ENCODE measurements at regions not wholly inside any gene's neighbourhood (a gene's known extent, or its start where the extent isn't known, plus 50 kb on each side); places are given as distances from the start of the nearest gene placed in this dataset.

- Mint-ChIP-seq H3K4me1 (ENCODE audit: low read depth, unreplicated experiment) (peaks cover 8% of the 10 kb centered on the region), H3K36me3 (ENCODE audit: insufficient read depth, unreplicated experiment) (no peaks in the 10 kb centered on the region), H3K27me3 (ENCODE audit: unreplicated experiment) (no peaks in the 10 kb centered on the region), H3K9me3 (ENCODE audit: low read depth, unreplicated experiment) (peaks cover 2% of the 10 kb centered on the region), H3K4me3 (ENCODE audit: low read depth, unreplicated experiment) (no peak overlapping the region), H3K27ac (ENCODE audit: unreplicated experiment) (no peak overlapping the region)
- CTCF ChIA-PET, result no interaction called here
- intact Hi-C loops (cut with micrococcal nuclease; ENCODE audit: unreplicated experiment), result loop anchor here (1.0 to 10.0 kb wide), 6 partner anchors 67 to 1693 kb away; partner anchors contain the start of genes MANEA and NDUFAF4
- TF ChIP-seq CTCF (IDR thresholded peaks at IDR 0.05; ENCODE audit: unreplicated experiment), result no peak
- DNase-seq, result no peak
- no TSS peak for BruUV-seq (replicated peaks)
Observed at GRCh38 chr6:95364016-95364604, 213.2 kb upstream of the MANEA start.

DNA sequence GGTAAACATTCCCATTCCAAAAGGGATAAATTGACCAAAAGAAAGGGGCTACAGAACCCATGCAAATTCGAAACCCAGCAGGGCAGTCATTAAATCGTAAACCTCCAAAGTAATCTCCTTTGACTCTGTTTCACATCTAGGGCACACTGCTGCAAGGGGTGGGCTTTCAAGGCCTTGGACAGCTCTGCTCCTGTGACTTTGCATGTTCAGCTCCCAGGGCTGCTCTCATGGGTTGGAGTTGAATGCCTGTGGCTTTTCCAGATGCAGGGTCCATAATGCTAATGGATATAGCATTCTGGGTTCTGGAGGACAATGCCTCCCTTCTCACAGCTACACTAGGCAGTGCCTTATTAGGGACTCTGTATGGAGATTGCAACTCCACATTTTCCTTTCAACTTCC is 211.9 kb upstream of the MANEA start:
- Mint-ChIP-seq H3K36me3 (ENCODE audit: insufficient read depth, unreplicated experiment) (no peaks in the 10 kb centered on the region), H3K27me3 (ENCODE audit: unreplicated experiment) (no peaks in the 10 kb centered on the region), H3K9me3 (ENCODE audit: low read depth, unreplicated experiment) (peaks cover 2% of the 10 kb centered on the region), H3K4me1 (ENCODE audit: low read depth, unreplicated experiment) (peaks cover 8% of the 10 kb centered on the region), H3K4me3 (ENCODE audit: low read depth, unreplicated experiment) (no peak overlapping the region), H3K27ac (ENCODE audit: unreplicated experiment) (no peak overlapping the region)
- DNase-seq, result no peak
- intact Hi-C loops (cut with micrococcal nuclease; ENCODE audit: unreplicated experiment), result loop anchor here (2.0 to 10.0 kb wide), 3 partner anchors 209 to 1529 kb away; partner anchors contain the start of genes MANEA and NDUFAF4
- CTCF ChIA-PET, result no interaction called here
- BruUV-seq (replicated peaks), result no TSS peak
- no peak for TF ChIP-seq CTCF (IDR thresholded peaks at IDR 0.05; ENCODE audit: unreplicated experiment)

DNA sequence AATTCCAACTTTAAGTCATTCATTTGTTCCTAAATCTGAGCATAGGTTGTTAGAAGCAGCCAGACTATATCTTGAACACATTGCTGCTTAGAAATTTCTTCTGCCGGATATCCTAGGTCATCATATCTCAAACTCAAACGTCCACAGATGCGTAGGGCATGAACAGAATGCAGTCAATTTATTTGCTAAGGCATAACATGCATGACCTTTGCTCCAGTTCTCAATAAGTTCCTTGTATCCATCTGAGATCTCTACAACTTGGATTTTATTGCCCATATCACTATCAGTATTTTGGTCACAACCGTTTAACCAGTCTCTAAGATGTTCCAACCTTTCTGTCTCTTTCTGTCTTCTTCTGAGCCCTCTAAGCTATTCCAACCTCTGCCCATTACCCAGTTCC is 210.9 kb upstream of the MANEA start:
- H3K27ac Mint-ChIP-seq (ENCODE audit: unreplicated experiment), result no peak overlapping the region
- H3K4me1 Mint-ChIP-seq (ENCODE audit: low read depth, unreplicated experiment), result peaks cover 8% of the 10 kb centered on the region
- no peak overlapping the region for H3K4me3 Mint-ChIP-seq (ENCODE audit: low read depth, unreplicated experiment)
- CTCF ChIA-PET, result no interaction called here
- no peaks in the 10 kb centered on the region for H3K27me3 Mint-ChIP-seq (ENCODE audit: unreplicated experiment)
- H3K9me3 Mint-ChIP-seq (ENCODE audit: low read depth, unreplicated experiment), result peaks cover 2% of the 10 kb centered on the region
- no peak for TF ChIP-seq CTCF (IDR thresholded peaks at IDR 0.05; ENCODE audit: unreplicated experiment)
- H3K36me3 Mint-ChIP-seq (ENCODE audit: insufficient read depth, unreplicated experiment), result no peaks in the 10 kb centered on the region
- no TSS peak for BruUV-seq (replicated peaks)
- DNase-seq, result no peak
- intact Hi-C loops (cut with micrococcal nuclease; ENCODE audit: unreplicated experiment), result loop anchor here (10.0 kb wide), 2 partner anchors 208 to 1528 kb away; partner anchors contain the start of genes MANEA and NDUFAF4

- Mint-ChIP-seq H3K36me3 (ENCODE audit: insufficient read depth, unreplicated experiment) (no peaks in the 10 kb centered on the region), H3K9me3 (ENCODE audit: low read depth, unreplicated experiment) (peaks cover 6% of the 10 kb centered on the region), H3K27ac (ENCODE audit: unreplicated experiment) (no peak overlapping the region), H3K4me3 (ENCODE audit: low read depth, unreplicated experiment) (no peak overlapping the region), H3K27me3 (ENCODE audit: unreplicated experiment) (no peaks in the 10 kb centered on the region), H3K4me1 (ENCODE audit: low read depth, unreplicated experiment) (no peaks in the 10 kb centered on the region)
- no peak for TF ChIP-seq CTCF (IDR thresholded peaks at IDR 0.05; ENCODE audit: unreplicated experiment)
- intact Hi-C loops (cut with micrococcal nuclease; ENCODE audit: unreplicated experiment), result no loop called here
- BruUV-seq (replicated peaks), result no TSS peak
- CTCF ChIA-PET, result no interaction called here
- no peak for DNase-seq
Observed at GRCh38 chr6:95383878-95384277, 193.5 kb upstream of the MANEA start.

All from Calu3 (cell line).